Prostate gland (tissue), 2 donors: ENCODE measurements at regions not wholly inside any gene's neighbourhood (a gene's known extent, or its start where the extent isn't known, plus 50 kb on each side); places are given as distances from the start of the nearest gene placed in this dataset.

Source experiments
- CTCF ChIP-seq, 4 experiments: fragments of 200-600 bp in 2 of 4; fragments of 450-650 bp in 2 of 4; sonication (generic) in 2 of 4; IDR thresholded peaks; 1 replicate in 3 of 4; 2 replicates in 1 of 4; pipeline ENCODE4 v1.5.1; 2016 to 2019; ENCODE audit warnings: antibody characterized with exemption in 4 of 4, mild to moderate bottlenecking in 2 of 4, moderate library complexity in 2 of 4
- POLR2A ChIP-seq: fragments of 450-650 bp; IDR thresholded peaks from one replicate; pipeline ENCODE4 v1.6.1; 2016; ENCODE audit warnings: antibody characterized with exemption, mild to moderate bottlenecking

GRCh38 chr9:79021084-79021483 lies 550.7 kb upstream of the TLE4 start:
- TF ChIP-seq POLR2A, result no peak
- TF ChIP-seq CTCF (IDR thresholded peaks at IDR 0.05), result no peak
